Naive B cell (primary cell): ENCODE measurements at regions not wholly inside any gene's neighbourhood (a gene's known extent, or its start where the extent isn't known, plus 50 kb on each side); places are given as distances from the start of the nearest gene placed in this dataset.
"Not testable (repeated sequence)": the region's sequence is repeated elsewhere in the genome, so short reads cannot be mapped to it uniquely, and the experiment has no call there.

Experiments
- ATAC-seq, 2 donors: fragments of 150-1000 bp; cut with Tn5 transposase; 2 replicates each; pipeline ENCODE4 v1.10.0; 2021; ENCODE audit warnings: low read depth in 2 of 2, mild to moderate bottlenecking in 2 of 2, moderate library complexity in 2 of 2
- DNase-seq: peaks from one replicate; pipeline ENCODE4 v3.0.0; 2022
- H3K27ac Mint-ChIP-seq, 6 donors: one replicate each; pipeline ENCODE4 v1.8.0; 2020 to 2022; ENCODE audit warnings: mild to moderate bottlenecking in 6 of 6, mixed read lengths in 6 of 6, moderate library complexity in 5 of 6, inconsistent platforms in 2 of 6
- H3K27me3 Mint-ChIP-seq, 3 donors: one replicate each; pipeline ENCODE4 v1.8.0; 2021 to 2022; ENCODE audit warnings: mixed read lengths in 3 of 3, mild to moderate bottlenecking in 1 of 3
- H3K36me3 Mint-ChIP-seq, 2 donors: one replicate each; pipeline ENCODE4 v1.8.0; 2020 to 2022; ENCODE audit warnings: mixed read lengths in 2 of 2, inconsistent platforms in 1 of 2, mild to moderate bottlenecking in 1 of 2
- H3K4me1 Mint-ChIP-seq, 3 donors: one replicate each; pipeline ENCODE4 v1.8.0; 2020 to 2022; ENCODE audit warnings: mixed read lengths in 3 of 3, inconsistent platforms in 1 of 3, mild to moderate bottlenecking in 1 of 3, moderate library complexity in 1 of 3
- H3K4me3 Mint-ChIP-seq, 8 donors: one replicate each; pipeline ENCODE4 v1.8.0; 2020 to 2022; ENCODE audit warnings: mild to moderate bottlenecking in 8 of 8, mixed read lengths in 8 of 8, moderate library complexity in 8 of 8, inconsistent platforms in 2 of 8
- H3K9me3 Mint-ChIP-seq, 7 donors: one replicate each; pipeline ENCODE4 v1.8.0; 2020 to 2022; ENCODE audit warnings: mixed read lengths in 7 of 7, mild to moderate bottlenecking in 5 of 7, inconsistent platforms in 2 of 7, moderate library complexity in 1 of 7

DNA sequence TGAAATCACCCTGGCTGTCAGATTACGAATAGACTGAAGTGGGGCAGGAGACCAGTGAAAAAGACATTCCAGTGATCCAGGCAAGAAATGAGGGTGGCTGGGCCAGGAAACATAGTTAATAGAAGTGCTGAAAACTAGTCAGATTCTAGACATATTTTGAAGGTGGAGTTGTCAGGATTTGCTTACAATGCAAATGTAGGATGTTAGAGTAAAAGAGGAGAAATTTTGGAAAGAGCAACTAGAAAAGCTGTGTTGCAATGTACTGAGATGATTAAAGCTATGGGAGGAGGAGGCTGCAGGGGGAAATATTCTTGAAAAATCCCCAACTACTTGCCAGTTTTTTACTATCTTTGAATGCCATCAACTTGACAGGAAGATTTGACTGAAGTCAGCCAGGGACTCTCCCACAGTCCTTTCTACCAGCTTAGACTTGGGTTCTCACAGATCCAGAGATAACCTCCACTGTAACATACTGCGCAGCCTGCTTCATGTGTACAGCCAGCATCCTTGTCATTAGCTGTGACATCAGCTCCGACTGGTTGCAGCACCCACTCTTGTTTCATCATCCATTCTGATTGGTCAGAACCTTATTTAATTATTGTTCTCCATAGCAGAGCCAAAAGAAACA is 109.7 kb downstream of the TSEN15 start:
- peaks cover 0 to 6% (median 0%) of the 10 kb centered on the region in 7 donors for H3K9me3 Mint-ChIP-seq
- H3K36me3 Mint-ChIP-seq: no peaks in the 10 kb centered on the region
- no peak for DNase-seq
- H3K4me1 Mint-ChIP-seq: peaks cover 3 to 9% (median 4%) of the 10 kb centered on the region in 3 donors
- no peak overlapping the region for H3K27ac Mint-ChIP-seq
- H3K4me3 Mint-ChIP-seq: no peak overlapping the region
- no peak for ATAC-seq
- peaks cover 0 to 3% (median 0%) of the 10 kb centered on the region in 3 donors for H3K27me3 Mint-ChIP-seq

DNA sequence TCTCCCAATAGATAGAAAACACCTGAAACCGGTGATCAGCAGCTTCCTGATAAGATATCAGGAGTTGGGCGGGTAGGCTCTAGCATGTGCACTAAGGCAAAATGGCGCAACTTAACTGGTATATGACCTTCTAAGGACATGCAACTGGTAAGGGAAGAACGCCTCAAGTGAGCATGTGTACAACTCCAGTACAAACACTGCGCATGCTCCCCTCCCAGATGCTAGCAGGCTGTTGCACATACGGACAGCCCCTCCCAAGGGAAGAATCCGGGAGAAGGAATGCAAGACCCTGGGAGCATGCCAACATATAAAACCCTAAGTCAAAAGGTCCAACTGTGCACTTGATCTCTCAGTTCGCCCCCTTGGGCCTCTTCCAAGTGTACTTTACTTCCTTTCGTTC is 110.8 kb downstream of the TSEN15 start:
- ATAC-seq (no peak), DNase-seq (no peak)
- H3K36me3 Mint-ChIP-seq: no peaks in the 10 kb centered on the region
- peaks cover 3 to 9% (median 4%) of the 10 kb centered on the region in 3 donors for H3K4me1 Mint-ChIP-seq
- no peak overlapping the region for H3K4me3 Mint-ChIP-seq
- H3K9me3 Mint-ChIP-seq: peaks cover 0 to 6% (median 0%) of the 10 kb centered on the region in 7 donors
- H3K27ac Mint-ChIP-seq: no peak overlapping the region
- peaks cover 0 to 3% (median 0%) of the 10 kb centered on the region in 3 donors for H3K27me3 Mint-ChIP-seq

DNA sequence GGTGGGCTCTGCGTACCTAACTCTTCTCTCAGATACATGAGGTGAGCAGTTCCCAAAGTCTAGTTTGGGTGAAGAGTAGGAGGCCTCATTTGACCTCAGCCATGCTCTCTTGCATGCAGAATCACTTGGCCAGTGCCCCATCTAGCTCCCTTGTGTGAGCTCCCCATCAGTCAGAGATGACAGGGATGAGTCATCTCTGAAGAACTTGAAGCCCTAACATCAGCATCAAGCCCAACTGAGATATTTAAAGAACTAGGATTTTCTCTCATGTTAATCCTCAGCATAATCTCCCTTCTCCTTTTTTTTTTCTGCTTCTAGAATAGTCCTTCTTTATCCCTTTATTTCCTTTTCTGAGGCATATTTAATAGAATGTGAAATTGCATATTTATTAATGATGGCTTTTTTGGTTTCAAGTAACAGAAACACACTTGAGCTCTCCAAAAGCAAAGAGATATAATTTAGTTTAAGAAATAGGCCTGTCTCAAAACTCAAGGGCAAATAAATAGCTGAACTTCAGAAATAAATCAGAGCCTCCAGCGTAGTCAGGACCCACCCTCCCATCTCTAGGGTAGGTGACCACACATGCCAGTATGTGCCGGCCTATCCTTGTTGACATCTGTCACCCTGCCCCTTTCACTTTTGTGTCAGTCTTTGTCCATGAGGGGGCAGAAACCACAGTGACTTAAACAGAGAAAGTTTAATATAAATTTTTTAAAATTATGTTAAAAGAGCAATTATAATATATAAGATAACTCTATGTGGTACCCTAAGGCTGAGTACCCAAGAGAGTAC is 112.3 kb downstream of the TSEN15 start:
- no peak for DNase-seq
- no peak overlapping the region for H3K27ac Mint-ChIP-seq
- H3K36me3 Mint-ChIP-seq: no peaks in the 10 kb centered on the region
- H3K27me3 Mint-ChIP-seq: no peaks in the 10 kb centered on the region
- no peak overlapping the region for H3K4me3 Mint-ChIP-seq
- peaks cover 3 to 9% (median 4%) of the 10 kb centered on the region in 3 donors for H3K4me1 Mint-ChIP-seq
- H3K9me3 Mint-ChIP-seq: peaks cover 0 to 6% (median 0%) of the 10 kb centered on the region in 7 donors
- no peak for ATAC-seq

DNA sequence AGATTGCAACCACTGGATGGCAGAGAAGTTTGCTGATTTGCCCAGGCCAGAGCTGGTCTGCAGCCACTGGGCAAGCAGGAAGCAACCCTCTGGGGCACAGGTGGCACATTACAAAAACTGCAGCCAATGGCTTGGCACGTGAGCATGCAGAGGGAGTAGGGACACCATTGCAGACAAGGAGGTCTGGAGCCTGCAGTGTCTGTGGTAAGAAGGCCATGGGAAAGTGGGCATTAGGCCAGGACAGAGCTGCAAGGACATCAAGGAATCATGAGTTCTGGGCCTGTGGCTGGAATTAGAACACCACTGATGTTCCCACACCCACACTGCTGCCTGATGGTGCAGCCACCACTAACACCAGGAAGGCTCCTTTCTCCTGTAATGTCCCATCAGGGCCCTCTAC is 113.0 kb downstream of the TSEN15 start:
- Mint-ChIP-seq H3K27ac (no peak overlapping the region), H3K27me3 (no peaks in the 10 kb centered on the region), H3K4me1 (peaks cover 3 to 9% (median 4%) of the 10 kb centered on the region in 3 donors), H3K4me3 (no peak overlapping the region), H3K36me3 (no peaks in the 10 kb centered on the region), H3K9me3 (peaks cover 0 to 6% (median 0%) of the 10 kb centered on the region in 7 donors)
- DNase-seq (no peak), ATAC-seq (no peak)

DNA sequence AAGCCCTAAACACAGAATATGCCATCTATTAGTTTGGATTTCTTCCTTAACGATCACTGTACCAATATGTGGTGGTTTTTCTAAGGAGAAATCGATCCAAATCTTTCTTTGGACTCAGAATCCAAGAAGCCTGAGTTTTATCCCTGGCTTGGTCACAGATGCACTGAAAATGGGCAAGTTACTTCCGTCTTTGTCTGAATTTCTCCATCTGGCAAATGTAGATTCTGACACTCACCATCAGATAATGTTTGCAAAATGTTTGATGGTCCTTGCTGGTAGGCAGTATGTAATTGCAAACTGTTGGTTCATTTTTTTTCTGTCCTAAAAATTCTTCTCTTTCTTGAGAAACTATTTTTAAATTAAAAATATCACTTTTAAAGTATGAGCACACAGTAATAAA is 115.0 kb downstream of the TSEN15 start:
- H3K9me3 Mint-ChIP-seq: peaks cover 0 to 6% (median 0%) of the 10 kb centered on the region in 7 donors
- H3K36me3 Mint-ChIP-seq: no peaks in the 10 kb centered on the region

DNA sequence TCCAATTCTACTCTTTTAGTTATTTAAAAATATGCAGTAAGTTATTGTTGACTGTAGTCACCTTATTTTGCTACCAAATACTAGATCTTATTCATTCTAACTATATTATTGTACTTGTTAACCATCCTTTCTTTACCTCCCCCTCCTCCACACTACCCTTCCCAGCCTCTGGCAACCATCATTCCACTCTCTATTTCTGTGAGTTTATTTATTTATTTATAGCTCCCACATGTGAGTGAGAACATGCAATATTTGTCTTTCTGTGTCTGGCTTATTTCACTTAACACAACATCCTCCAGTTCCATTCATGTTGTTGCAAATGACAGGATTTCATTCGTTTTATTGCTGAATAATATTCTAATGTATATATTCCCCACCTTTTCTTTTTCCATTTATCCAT is 115.8 kb downstream of the TSEN15 start:
- H3K9me3 Mint-ChIP-seq: peaks cover 0 to 6% (median 0%) of the 10 kb centered on the region in 7 donors
- H3K4me1 Mint-ChIP-seq: peaks cover 3 to 9% (median 4%) of the 10 kb centered on the region in 3 donors
- DNase-seq: no peak
- no peak for ATAC-seq
- H3K4me3 Mint-ChIP-seq: no peak overlapping the region
- H3K36me3 Mint-ChIP-seq: no peaks in the 10 kb centered on the region
- H3K27me3 Mint-ChIP-seq: peaks cover 0 to 11% (median 1%) of the 10 kb centered on the region in 3 donors
- H3K27ac Mint-ChIP-seq: no peak overlapping the region

More for the DNA sequence above, 115.0 kb downstream of the TSEN15 start:
- peaks cover 0 to 2% (median 0%) of the 10 kb centered on the region in 3 donors for H3K27me3 Mint-ChIP-seq
- ATAC-seq (no peak), DNase-seq (no peak)
- no peak overlapping the region for H3K27ac Mint-ChIP-seq
- no peak overlapping the region for H3K4me3 Mint-ChIP-seq
- H3K4me1 Mint-ChIP-seq: peaks cover 3 to 9% (median 4%) of the 10 kb centered on the region in 3 donors

DNA sequence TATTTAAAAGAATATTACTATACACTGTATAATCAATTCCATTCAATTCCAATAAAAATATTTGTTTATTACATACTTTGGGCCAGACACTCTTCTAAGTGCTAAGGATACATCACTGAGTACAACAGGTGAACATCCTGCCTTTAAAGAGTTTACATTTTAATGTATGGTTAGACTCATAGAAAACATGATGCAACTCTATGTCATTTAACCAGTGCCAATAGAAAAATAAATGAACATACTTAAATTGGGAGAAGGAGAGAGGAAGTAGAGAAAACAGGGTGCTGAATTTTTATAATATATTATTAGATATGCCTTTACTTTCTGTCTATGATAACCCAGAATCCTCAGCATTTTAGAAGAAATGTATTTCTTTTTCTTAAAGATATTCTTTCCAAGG is 119.2 kb downstream of the TSEN15 start:
- ATAC-seq: no peak
- H3K27me3 Mint-ChIP-seq: peaks cover 0 to 16% (median 6%) of the 10 kb centered on the region in 3 donors
- no peak overlapping the region for H3K4me3 Mint-ChIP-seq

DNA sequence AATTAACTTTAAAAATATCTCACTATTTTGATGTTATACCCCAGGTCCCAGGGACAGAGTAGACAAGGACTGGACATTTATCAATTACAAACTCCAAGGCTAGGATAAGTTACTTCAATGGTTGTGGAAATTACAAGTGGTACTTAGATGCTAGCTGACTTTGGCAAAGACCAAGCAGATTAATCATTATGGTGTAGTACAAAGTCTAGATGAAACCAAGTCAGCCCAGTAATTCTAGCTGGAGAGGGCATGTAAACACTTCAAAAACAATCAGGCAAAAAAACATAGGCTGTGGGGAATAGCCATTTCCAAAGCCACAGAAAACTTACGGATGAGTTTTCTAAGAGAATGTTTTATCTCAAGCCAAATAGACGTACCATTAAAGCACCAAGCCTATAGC is 124.5 kb downstream of the TSEN15 start:
- Mint-ChIP-seq H3K36me3 (no peaks in the 10 kb centered on the region), H3K4me3 (no peak overlapping the region), H3K4me1 (no peaks in the 10 kb centered on the region), H3K27ac (no peak overlapping the region), H3K9me3 (peaks cover 0 to 10% (median 0%) of the 10 kb centered on the region in 7 donors), H3K27me3 (peaks cover 0 to 25% (median 11%) of the 10 kb centered on the region in 3 donors)
- DNase-seq (no peak), ATAC-seq (no peak)

More for the DNA sequence above, 119.2 kb downstream of the TSEN15 start:
- Mint-ChIP-seq H3K9me3 (peaks cover 0 to 4% (median 0%) of the 10 kb centered on the region in 7 donors), H3K27ac (no peak overlapping the region), H3K36me3 (no peaks in the 10 kb centered on the region), H3K4me1 (no peaks in the 10 kb centered on the region)
- no peak for DNase-seq

DNA sequence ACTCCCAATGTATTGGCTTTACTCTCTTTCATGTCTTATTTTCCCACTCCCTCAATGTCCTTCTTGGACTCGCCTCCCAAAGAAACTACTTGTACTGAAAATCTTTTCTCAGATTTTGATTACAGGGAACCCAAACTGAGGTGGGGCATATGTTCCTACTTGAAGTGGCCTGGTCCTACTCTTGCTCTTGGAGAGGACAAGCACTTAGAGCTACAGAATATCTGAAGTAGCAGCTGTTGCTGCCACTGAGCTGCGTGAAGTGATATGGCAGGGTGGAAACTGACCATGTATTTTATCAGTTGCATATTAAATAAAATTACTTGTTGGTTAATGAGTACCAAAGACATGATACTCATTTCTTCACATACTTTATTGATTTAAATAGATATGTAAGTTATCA is 129.5 kb downstream of the TSEN15 start:
- ATAC-seq (no peak), DNase-seq (no peak)
- Mint-ChIP-seq H3K27ac (no peak overlapping the region), H3K9me3 (peaks cover 0 to 10% (median 0%) of the 10 kb centered on the region in 7 donors), H3K36me3 (no peaks in the 10 kb centered on the region), H3K4me3 (no peak overlapping the region), H3K4me1 (no peaks in the 10 kb centered on the region), H3K27me3 (peaks cover 0 to 10% (median 8%) of the 10 kb centered on the region in 3 donors)

DNA sequence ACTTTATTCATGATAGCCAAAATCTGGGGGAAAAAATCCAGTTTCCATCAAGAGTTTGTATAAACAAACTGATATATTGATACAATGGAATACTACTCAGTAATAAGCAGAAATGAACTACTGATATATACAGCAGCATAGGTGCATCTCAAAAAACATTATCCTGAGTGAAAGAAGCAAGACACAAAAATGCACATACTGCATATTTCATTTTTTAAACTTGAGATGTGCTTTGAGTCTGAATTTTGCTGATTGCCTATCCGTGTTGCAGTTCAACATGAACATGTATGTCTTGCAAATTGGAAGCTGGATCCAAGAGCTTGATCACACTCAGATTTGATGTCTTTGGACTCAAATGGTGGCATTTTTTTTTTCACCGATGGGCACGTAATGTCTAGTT is 132.4 kb downstream of the TSEN15 start:
- Mint-ChIP-seq H3K36me3 (no peaks in the 10 kb centered on the region), H3K27me3 (peaks cover under 1 to 6% (median 6%) of the 10 kb centered on the region in 3 donors), H3K4me1 (no peaks in the 10 kb centered on the region), H3K9me3 (peaks cover 0 to 10% (median 0%) of the 10 kb centered on the region in 7 donors), H3K4me3 (no peak overlapping the region), H3K27ac (no peak overlapping the region)
- DNase-seq (no peak), ATAC-seq (no peak)

DNA sequence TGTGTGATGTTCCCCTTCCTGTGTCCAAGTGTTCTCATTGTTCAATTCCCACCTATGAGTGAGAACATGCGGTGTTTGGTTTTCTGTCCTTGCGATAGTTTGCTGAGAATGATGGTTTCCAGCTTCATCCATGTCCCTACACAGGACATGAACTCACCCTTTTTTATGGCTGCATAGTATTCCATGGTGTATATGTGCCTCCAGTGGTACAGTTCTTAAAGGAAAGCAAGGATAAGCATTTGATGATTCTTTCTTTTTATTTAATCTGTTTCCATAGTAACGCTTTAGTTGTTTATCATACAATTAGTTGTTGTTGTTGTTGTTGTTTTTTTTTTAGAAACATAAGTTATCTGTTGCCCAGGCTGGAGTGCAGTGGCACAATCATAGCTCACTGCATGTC is 133.1 kb downstream of the TSEN15 start:
- H3K9me3 Mint-ChIP-seq, DNase-seq, H3K4me3 Mint-ChIP-seq, H3K27me3 Mint-ChIP-seq, H3K27ac Mint-ChIP-seq, H3K4me1 Mint-ChIP-seq, H3K36me3 Mint-ChIP-seq, ATAC-seq: not testable (repeated sequence)

DNA sequence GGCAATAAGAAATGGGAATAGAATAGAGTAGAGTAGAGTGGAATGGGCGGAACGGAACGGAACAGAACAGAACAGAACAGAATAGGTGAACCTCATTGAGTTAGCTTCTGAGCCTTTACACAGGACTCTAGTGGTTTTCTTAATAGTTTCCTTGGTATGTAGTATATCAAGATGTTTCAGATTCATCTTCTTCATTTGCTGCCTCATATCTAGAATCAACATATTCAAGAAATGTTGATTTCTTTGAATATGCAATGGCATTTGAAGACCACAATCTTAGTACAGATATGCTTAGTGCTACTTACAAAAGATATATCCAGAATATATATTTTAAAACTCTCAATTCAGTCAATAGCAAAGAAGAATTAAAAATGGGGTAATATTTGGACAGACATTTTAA is 133.8 kb downstream of the TSEN15 start:
- H3K9me3 Mint-ChIP-seq: peaks cover 0 to 10% (median 0%) of the 10 kb centered on the region in 7 donors
- no peak for DNase-seq
- H3K4me1 Mint-ChIP-seq: no peaks in the 10 kb centered on the region
- no peak for ATAC-seq
- H3K27me3 Mint-ChIP-seq: peaks cover 0 to 10% (median 6%) of the 10 kb centered on the region in 3 donors
- no peak overlapping the region for H3K4me3 Mint-ChIP-seq
- H3K27ac Mint-ChIP-seq: no peak overlapping the region
- no peaks in the 10 kb centered on the region for H3K36me3 Mint-ChIP-seq

DNA sequence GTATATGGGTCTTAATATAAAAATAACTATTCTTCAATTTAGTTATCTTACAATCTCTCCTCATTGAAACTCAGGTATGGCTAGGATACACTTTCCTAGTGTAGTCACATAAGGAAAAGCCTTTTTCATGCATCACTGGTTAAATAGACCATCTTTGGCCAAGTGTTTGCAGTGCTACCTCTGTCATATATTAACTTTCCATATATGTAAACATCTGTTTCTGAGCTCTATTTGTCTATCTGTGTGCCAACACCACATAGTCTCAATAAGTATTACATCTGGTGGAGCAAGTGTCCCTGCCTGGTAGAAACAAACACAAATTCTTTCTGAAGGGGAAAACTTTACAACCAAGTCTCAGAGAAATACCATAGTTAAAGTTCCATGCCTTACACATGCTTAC is 134.6 kb downstream of the TSEN15 start:
- Mint-ChIP-seq H3K4me3 (no peak overlapping the region), H3K4me1 (no peaks in the 10 kb centered on the region), H3K9me3 (peaks cover 0 to 10% (median 0%) of the 10 kb centered on the region in 7 donors), H3K36me3 (no peaks in the 10 kb centered on the region), H3K27ac (no peak overlapping the region), H3K27me3 (peaks cover 0 to 18% (median 6%) of the 10 kb centered on the region in 3 donors)
- DNase-seq (no peak), ATAC-seq (no peak)

DNA sequence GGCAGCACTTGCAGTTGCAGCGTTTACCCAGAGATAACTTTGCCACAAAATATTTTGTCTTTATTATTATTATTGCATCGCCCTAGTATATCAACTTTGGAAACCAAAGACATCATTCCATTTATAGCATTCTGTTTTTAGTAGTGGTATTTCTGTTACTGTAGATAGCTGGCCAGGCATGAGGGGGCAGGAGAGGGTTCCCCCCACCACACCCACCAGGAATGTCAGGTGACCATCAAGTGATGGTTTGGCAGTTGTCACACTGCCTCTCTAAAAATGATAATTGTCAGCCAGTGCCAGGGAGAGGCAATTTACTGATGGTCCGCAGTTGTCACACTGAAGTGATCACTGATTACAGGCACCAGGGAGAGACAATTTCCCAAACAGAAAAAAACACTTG is 135.6 kb downstream of the TSEN15 start:
- Mint-ChIP-seq H3K9me3 (peaks cover 0 to 10% (median 0%) of the 10 kb centered on the region in 7 donors), H3K4me3 (no peak overlapping the region), H3K27me3 (peaks cover 0 to 21% (median 6%) of the 10 kb centered on the region in 3 donors), H3K27ac (no peak overlapping the region), H3K4me1 (no peaks in the 10 kb centered on the region), H3K36me3 (no peaks in the 10 kb centered on the region)
- no peak for ATAC-seq
- DNase-seq: no peak
